Adrenal gland (tissue), 9 donors: ENCODE measurements at regions not wholly inside any gene's neighbourhood (a gene's known extent, or its start where the extent isn't known, plus 50 kb on each side); places are given as distances from the start of the nearest gene placed in this dataset.
A peak's percentile ranks its signal among the peaks of the same experiment; 100 is the strongest.

ENCODE experiments used
- DNase-seq, 7 donors: peaks; one replicate each; pipeline ENCODE4 v3.0.0-alpha.2; 2019 to 2020
- H3K27ac ChIP-seq, 5 donors: fragments of 200-600 bp; sonication (generic) in 4 of 5; 1 replicate in 3 of 5; 2 replicates in 2 of 5; pipeline versions ENCODE4 v1.5.1 to v1.8.0; 2016 to 2020; ENCODE audit warnings: mild to moderate bottlenecking in 1 of 5
- H3K27me3 ChIP-seq: fragments of 200-600 bp; 2 replicates; pipeline ENCODE4 v1.8.0; 2021
- H3K36me3 ChIP-seq, 2 donors: fragments of 200-600 bp; replicated peaks in 1 of 2; 1 replicate in 1 of 2; 2 replicates in 1 of 2; pipeline versions ENCODE4 v1.5.1 to v1.8.0; 2018 to 2022
- H3K4me1 ChIP-seq, 2 donors: fragments of 200-600 bp; replicated peaks in 1 of 2; 1 replicate in 1 of 2; 2 replicates in 1 of 2; pipeline versions ENCODE4 v1.5.1 to v1.8.0; 2018 to 2021
- H3K4me3 ChIP-seq, 4 donors: fragments of 200-600 bp; sonication (generic) in 3 of 4; one replicate each; pipeline ENCODE4 v1.5.1; 2016 to 2018
- H3K9me3 ChIP-seq, 3 donors: fragments of 200-600 bp; sonication (generic) in 1 of 3; replicated peaks in 1 of 3; 1 replicate in 2 of 3; 2 replicates in 1 of 3; pipeline versions ENCODE4 v1.5.1 to v1.8.0; 2016 to 2021
- CTCF ChIP-seq, 6 experiments: fragments of 450-650 bp in 4 of 6; fragments of 200-600 bp in 2 of 6; sonication (generic) in 1 of 6; IDR thresholded peaks; 1 replicate in 5 of 6; 2 replicates in 1 of 6; pipeline versions ENCODE4 v1.5.1 to v1.8.0; 2016 to 2021; ENCODE audit warnings: antibody characterized with exemption in 6 of 6, mild to moderate bottlenecking in 2 of 6, moderate library complexity in 1 of 6
- POLR2A ChIP-seq, 2 donors: fragments of 450-650 bp; IDR thresholded peaks; one replicate each; pipeline ENCODE4 v1.6.1; 2017; ENCODE audit warnings: antibody characterized with exemption in 2 of 2, mild to moderate bottlenecking in 2 of 2, moderate library complexity in 1 of 2
- WGBS, 4 donors: extraction: QIAGEN DNeasy Blood & Tissue Kit in 2 of 4; methylation state at CpG; one replicate each; pipeline versions ENCODE4 v1.1.5 to v1.1.7; 2013 to 2017; 5-methylcytosine and 5-hydroxymethylcytosine counted together
- intact Hi-C, 2 donors: fragments of 100-400 bp; cut with DNase I; formaldehyde crosslinking; loops; one replicate each; pipeline versions ENCODE4 v1.14.1 to v1.15.0; 2022 to 2023
- donor health status: healthy with polysubstance abuse.
- donor health status: Bipolar disorder and iron deficiency.
- donor health status: DM: yes; HTN: yes; CAD: no.
- donor health status: DM: no; HTN: no; CAD: no.
- donor health status: DM: no; HTN: no; CAD: no.

- intact Hi-C loops = no loop called here
- peak overlapping the region in 1 of 5 donors; percentile 70 for H3K27ac ChIP-seq
- H3K9me3 ChIP-seq = no peaks in the 10 kb centered on the region
- H3K4me3 ChIP-seq = no peak overlapping the region
- no peak for TF ChIP-seq POLR2A (IDR thresholded peaks at IDR 0.05)
- no peak for TF ChIP-seq CTCF (IDR thresholded peaks at IDR 0.05)
- peaks cover 0 to 4% of the 10 kb centered on the region in 2 donors for H3K4me1 ChIP-seq
- no peak for DNase-seq
- no peaks in the 10 kb centered on the region for H3K27me3 ChIP-seq
- 78 to 92% (median 87%) methylated on average over 9 to 10 of the region's 10 CpGs for WGBS, 4 donors
- no peaks in the 10 kb centered on the region for H3K36me3 ChIP-seq
Measured at GRCh38 chr11:128335729-128336128, 251.6 kb downstream of the ETS1 start.

DNA sequence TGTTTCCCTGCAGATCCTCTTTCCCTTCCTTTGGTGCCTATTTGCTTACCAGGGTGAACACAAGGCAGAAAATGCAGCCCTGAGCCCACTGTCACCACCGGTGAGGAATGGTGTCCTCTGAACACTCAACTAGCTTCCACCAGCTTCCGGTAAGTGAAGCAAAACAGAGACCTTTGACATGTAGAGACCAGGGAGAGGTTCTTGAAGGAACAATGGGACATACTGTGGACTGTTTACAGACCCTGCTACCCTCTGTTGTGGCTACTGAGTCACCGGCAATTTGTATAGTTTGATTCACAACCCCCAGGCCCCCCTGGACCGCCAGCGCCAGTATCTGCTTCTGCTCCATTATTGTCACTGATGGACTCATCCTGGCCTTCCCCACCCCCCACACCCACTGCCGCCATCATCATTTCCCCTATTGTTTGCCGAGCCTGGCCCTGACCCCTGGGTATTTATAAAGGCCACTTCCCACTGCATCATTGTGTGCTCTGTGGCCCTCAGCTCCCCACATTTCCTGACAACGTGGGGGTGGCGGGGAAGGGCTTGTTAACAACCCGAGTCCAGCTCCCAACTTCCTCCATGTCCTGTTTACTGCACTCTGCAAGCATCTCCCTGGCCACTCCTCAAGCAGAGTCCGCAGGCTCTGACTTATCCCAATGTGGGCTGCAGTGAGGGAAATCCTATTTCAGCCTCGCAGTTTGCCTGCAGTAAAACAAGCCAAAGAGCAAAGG, 252.9 kb downstream of the ETS1 start:
- no peak overlapping the region for H3K4me3 ChIP-seq
- no peaks in the 10 kb centered on the region for H3K9me3 ChIP-seq
- H3K27ac ChIP-seq = peak overlapping the region in 1 of 5 donors; percentile 37
- H3K36me3 ChIP-seq = no peaks in the 10 kb centered on the region
- peak; percentile 44 to 76 (median 50) for DNase-seq
- WGBS, 4 donors = 64 to 72% (median 65%) methylated on average over 12 of the region's 12 CpGs
- TF ChIP-seq CTCF (IDR thresholded peaks at IDR 0.05) = no peak
- TF ChIP-seq POLR2A (IDR thresholded peaks at IDR 0.05) = no peak
- H3K4me1 ChIP-seq = peaks cover 0 to 4% of the 10 kb centered on the region in 2 donors
- no peaks in the 10 kb centered on the region for H3K27me3 ChIP-seq
- intact Hi-C loops = no loop called here

- peaks cover 0 to 4% of the 10 kb centered on the region in 2 donors for H3K4me1 ChIP-seq
- 60 to 73% (median 67%) methylated on average over 3 of the region's 3 CpGs for WGBS, 4 donors
- H3K4me3 ChIP-seq = no peak overlapping the region
- no peak for DNase-seq
- H3K27ac ChIP-seq = peak overlapping the region in 1 of 5 donors; percentile 66
- H3K36me3 ChIP-seq = no peaks in the 10 kb centered on the region
- no peaks in the 10 kb centered on the region for H3K9me3 ChIP-seq
- intact Hi-C loops = no loop called here
- H3K27me3 ChIP-seq = no peaks in the 10 kb centered on the region
- no peak for TF ChIP-seq POLR2A (IDR thresholded peaks at IDR 0.05)
- no peak for TF ChIP-seq CTCF (IDR thresholded peaks at IDR 0.05)
Measured at GRCh38 chr11:128331317-128331716, 256.0 kb downstream of the ETS1 start.

GRCh38 chr11:128330203-128330602, 257.2 kb downstream of the ETS1 start:
- Histone ChIP-seq H3K27me3 (no peaks in the 10 kb centered on the region), H3K9me3 (no peaks in the 10 kb centered on the region), H3K4me3 (no peak overlapping the region), H3K27ac (peak overlapping the region in 1 of 5 donors; percentile 78), H3K4me1 (no peaks in the 10 kb centered on the region), H3K36me3 (no peaks in the 10 kb centered on the region)
- DNase-seq = peak in 3 of 7 donors; percentile 15 to 29 (median 24)
- intact Hi-C loops = no loop called here
- 50 to 88% (median 81%) methylated on average over 1 to 2 of the region's 2 CpGs for WGBS, 4 donors
- TF ChIP-seq CTCF (IDR thresholded peaks at IDR 0.05) (no peak), POLR2A (IDR thresholded peaks at IDR 0.05) (no peak)
